Mesodermal cell (in vitro differentiated cells): ENCODE measurements at regions not wholly inside any gene's neighbourhood (a gene's known extent, or its start where the extent isn't known, plus 50 kb on each side); places are given as distances from the start of the nearest gene placed in this dataset.
A peak's percentile ranks its signal among the peaks of the same experiment; 100 is the strongest.

ENCODE experiments used
- H3K27ac ChIP-seq: 2 replicates; pipeline ENCODE4 v1.7.0; 2013; ENCODE audit warnings: mild to moderate bottlenecking, low read depth, low read length, moderate library complexity; ENCODE audit not compliant: severe bottlenecking
- H3K36me3 ChIP-seq: 2 replicates; pipeline ENCODE4 v1.7.1; 2013; ENCODE audit warnings: mild to moderate bottlenecking, low read length, moderate library complexity; ENCODE audit not compliant: control insufficient read depth, insufficient read depth
- H3K4me1 ChIP-seq: one replicate; pipeline ENCODE4 v1.7.1; 2013; ENCODE audit warnings: mild to moderate bottlenecking, low read length; ENCODE audit not compliant: insufficient read depth, control insufficient read depth, poor library complexity, severe bottlenecking
- H3K4me3 ChIP-seq: 2 replicates; pipeline ENCODE4 v1.7.0; 2013; ENCODE audit warnings: low read length, control low read depth, mild to moderate bottlenecking; ENCODE audit not compliant: insufficient read depth, poor library complexity, severe bottlenecking; ENCODE audit errors: extremely low read depth
- H3K9me3 ChIP-seq: 2 replicates; pipeline ENCODE4 v1.7.1; 2013; ENCODE audit warnings: mild to moderate bottlenecking, low read length, moderate library complexity; ENCODE audit not compliant: control insufficient read depth
- WGBS, 2 experiments: methylation state at CpG; one replicate each; pipeline ENCODE4 v1.1.5; 2013; ENCODE audit warnings: missing lambda C conversion rate in 2 of 2; ENCODE audit not compliant: insufficient coverage in 2 of 2; 5-methylcytosine and 5-hydroxymethylcytosine counted together

DNA sequence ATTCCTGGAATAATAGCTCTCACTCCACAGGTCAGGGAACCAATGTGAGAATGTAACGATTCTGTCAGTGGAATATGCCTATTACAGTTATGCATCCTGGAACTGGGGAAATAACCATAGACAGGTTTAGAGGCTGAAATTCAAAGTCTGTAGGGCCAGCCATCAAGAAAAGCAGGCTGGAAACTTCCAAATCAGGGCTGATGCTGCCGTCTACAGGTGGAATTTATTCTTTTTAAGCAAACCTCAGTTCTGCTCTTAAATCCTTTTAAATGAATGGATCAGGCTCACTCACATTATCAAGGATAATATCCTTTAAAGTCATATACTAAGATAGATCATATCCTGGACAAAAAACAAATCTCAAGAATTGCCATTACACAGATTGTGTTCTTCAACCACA is 699.8 kb downstream of the NR2F2 start:
- Histone ChIP-seq H3K27ac (no peak overlapping the region), H3K36me3 (no peaks in the 10 kb centered on the region), H3K4me1 (no peaks in the 10 kb centered on the region), H3K9me3 (peaks cover 4% of the 10 kb centered on the region), H3K4me3 (no peak overlapping the region)
- WGBS, 2 experiments, result 90% methylated on average over 1 to 2 of the region's 2 CpGs

DNA sequence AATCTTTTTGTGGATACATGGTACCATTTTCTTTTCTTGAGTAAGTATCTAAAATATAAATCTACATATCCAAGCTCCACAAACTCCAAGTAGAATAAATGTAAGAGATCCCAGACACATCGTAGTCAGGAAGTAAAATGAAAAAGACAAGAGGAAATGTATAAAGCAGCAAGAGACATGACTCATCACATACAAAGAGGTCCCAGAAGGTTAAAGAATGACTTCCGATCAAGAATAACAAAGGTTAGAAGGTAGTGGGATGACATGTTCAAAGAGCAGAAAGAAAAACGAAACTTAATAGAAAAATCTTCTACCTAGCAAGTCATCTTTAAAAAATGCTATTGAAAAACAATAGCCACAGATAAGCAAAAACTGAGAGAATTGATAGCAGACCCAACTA is 705.8 kb downstream of the NR2F2 start:
- WGBS, 2 experiments, result no CpG with 5 or more reads among the region's 3 CpGs
- Histone ChIP-seq H3K4me3 (no peak overlapping the region), H3K4me1 (peaks cover 8% of the 10 kb centered on the region), H3K27ac (no peak overlapping the region), H3K9me3 (no peaks in the 10 kb centered on the region), H3K36me3 (no peaks in the 10 kb centered on the region)

DNA sequence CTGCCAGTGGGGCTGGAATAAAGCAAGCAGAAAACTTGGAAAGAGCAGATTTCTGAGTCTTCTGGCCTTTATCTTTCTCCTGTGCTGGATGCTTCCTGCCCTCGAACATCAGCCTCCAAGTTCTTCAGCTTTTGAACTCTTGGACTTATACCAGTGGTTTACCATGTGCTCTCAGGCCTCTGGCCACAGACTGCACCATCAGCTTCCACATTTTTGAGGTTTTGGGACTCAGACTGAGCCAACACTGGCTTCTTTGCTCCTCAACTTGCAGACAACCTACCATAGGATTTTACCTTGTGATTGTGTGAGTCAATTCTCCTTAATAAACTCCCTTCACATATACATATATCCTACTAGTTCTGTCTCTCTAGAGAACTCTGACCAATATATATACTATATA is 706.6 kb downstream of the NR2F2 start:
- no peak overlapping the region for H3K27ac ChIP-seq
- H3K4me1 ChIP-seq, result peaks cover 8% of the 10 kb centered on the region
- WGBS, 2 experiments, result 80 to 85% methylated on average over 1 of the region's 1 CpG
- H3K9me3 ChIP-seq, result no peaks in the 10 kb centered on the region
- H3K36me3 ChIP-seq, result no peaks in the 10 kb centered on the region
- no peak overlapping the region for H3K4me3 ChIP-seq

DNA sequence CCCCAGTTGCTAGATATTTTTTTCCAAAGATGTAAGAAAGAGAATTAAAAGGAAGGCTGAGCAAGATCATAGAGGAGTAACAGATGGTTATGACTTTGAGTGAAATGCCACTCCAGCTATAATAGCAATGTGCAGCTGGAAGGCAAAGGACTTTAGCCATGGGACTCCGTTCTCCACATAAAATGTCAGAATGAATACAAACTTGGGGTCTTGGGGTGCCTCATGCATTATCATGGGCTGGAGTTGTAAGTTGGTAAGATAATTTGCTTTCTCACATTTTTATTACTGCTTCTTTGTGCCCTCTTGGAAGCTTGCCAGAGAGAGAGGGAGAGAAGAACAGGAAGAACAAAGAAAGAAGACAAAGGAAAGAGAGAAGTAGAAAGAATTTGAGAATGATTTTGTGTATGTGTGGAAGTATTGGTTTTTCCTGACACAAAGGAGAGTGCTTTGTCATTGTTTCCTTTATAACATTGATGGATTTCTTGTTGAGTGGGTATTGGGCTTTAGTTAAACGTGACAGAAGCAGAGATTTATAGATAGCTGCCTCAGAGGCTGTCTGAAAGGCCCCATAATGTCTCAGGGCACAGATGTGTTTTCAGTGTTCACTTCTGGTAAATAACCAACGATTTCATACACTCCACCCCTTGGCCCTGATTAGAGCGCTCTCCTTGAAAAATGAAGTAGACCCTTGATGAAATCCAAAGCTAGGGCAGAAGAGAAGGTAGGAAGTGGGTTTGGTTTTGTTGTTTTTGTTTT is 715.3 kb downstream of the NR2F2 start:
- no peak overlapping the region for H3K4me3 ChIP-seq
- WGBS, 2 experiments, result 75 to 100% methylated on average over 1 of the region's 4 CpGs
- H3K4me1 ChIP-seq, result no peaks in the 10 kb centered on the region
- H3K36me3 ChIP-seq, result no peaks in the 10 kb centered on the region
- H3K27ac ChIP-seq, result no peak overlapping the region
- no peaks in the 10 kb centered on the region for H3K9me3 ChIP-seq

DNA sequence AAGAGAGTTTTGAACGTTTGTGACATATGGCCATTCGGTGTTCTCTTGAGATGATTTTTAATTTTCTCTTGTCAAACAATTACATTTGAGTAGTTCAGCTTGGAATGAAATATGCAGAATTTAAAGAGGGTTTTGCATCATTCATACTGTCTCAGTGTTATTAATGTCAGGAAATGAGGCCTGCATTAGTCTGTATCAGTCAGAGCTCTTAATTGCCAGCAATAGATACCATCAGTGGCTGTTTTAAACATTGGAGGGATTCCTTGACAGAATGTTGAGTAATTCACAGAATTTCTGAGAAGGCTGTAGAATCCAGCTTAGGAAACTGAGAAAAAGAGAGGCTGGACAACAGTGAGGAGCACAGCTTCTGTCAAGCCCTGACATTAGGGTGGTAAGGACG is 722.0 kb downstream of the NR2F2 start:
- Histone ChIP-seq H3K9me3 (no peaks in the 10 kb centered on the region), H3K4me3 (no peak overlapping the region), H3K4me1 (no peaks in the 10 kb centered on the region), H3K27ac (peak overlapping the region; percentile 10), H3K36me3 (no peaks in the 10 kb centered on the region)
- WGBS, 2 experiments, result 89% methylated on average over 1 of the region's 3 CpGs

DNA sequence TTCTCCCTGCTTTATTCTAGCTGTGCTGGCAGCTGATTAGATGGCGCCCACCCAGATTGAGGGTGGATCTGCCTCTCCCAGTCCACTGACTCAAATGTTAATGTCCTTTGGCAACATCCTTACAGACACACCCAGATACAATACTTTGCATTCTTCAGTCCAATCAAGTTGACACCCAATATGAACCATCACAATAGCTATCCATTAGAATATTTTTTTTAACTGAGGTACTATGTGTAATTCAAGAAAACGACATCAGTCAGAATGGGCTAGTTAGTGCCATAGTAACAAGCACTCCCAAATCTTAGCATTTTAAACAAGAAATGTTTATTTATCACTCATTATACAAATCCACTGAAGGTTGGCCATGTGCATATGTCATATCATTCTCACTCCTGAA is 723.1 kb downstream of the NR2F2 start:
- 0 to 20% methylated on average over 1 of the region's 2 CpGs for WGBS, 2 experiments

DNA sequence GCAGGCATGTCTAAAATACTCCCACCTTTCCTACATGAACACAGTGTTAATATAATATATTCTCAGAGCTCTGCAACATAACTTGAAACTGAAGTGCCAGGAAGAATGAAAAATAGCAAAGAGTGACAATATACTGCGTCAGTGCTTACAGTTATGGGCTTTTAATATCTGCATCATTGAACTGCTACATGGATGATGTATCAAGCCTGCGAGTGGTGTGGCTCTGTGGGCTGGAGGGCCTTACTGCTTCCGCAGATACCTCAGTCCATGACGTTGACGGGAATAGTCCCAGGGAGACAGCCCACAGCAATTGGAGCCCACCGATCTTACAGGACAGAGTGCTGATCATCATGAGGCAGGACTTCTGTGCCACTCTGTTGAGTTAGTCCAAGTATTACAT is 727.0 kb downstream of the NR2F2 start:
- no peaks in the 10 kb centered on the region for H3K36me3 ChIP-seq
- H3K4me1 ChIP-seq, result no peaks in the 10 kb centered on the region
- WGBS, 2 experiments, result 89 to 91% methylated on average over 3 to 4 of the region's 6 CpGs
- no peak overlapping the region for H3K27ac ChIP-seq
- H3K4me3 ChIP-seq, result no peak overlapping the region
- H3K9me3 ChIP-seq, result no peaks in the 10 kb centered on the region

More for the DNA sequence above, 723.1 kb downstream of the NR2F2 start:
- no peaks in the 10 kb centered on the region for H3K36me3 ChIP-seq
- H3K4me1 ChIP-seq, result no peaks in the 10 kb centered on the region
- no peak overlapping the region for H3K4me3 ChIP-seq
- no peak overlapping the region for H3K27ac ChIP-seq
- H3K9me3 ChIP-seq, result no peaks in the 10 kb centered on the region

DNA sequence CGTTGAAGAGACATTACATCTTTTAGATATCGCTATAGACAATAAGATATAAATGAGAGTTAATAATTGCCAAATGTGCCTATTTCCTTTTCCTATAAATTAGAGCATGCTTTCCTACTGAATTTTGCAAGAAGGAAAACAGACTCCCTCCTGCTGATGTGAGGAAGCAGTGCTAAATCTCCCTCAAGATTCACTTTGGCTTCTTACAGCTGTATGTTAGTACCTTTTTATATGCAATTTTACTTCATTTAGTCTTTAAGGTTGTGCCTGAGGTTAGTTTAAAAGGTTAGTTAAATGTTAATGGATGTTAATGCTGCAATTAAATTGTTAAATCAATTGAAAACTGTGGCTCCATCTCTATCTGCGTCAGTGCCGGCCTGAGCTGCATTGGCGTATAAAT is 728.8 kb downstream of the NR2F2 start:
- no peaks in the 10 kb centered on the region for H3K9me3 ChIP-seq
- H3K27ac ChIP-seq, result no peak overlapping the region
- no peak overlapping the region for H3K4me3 ChIP-seq
- H3K4me1 ChIP-seq, result no peaks in the 10 kb centered on the region
- WGBS, 2 experiments, result no CpG with 5 or more reads among the region's 5 CpGs
- H3K36me3 ChIP-seq, result no peaks in the 10 kb centered on the region

DNA sequence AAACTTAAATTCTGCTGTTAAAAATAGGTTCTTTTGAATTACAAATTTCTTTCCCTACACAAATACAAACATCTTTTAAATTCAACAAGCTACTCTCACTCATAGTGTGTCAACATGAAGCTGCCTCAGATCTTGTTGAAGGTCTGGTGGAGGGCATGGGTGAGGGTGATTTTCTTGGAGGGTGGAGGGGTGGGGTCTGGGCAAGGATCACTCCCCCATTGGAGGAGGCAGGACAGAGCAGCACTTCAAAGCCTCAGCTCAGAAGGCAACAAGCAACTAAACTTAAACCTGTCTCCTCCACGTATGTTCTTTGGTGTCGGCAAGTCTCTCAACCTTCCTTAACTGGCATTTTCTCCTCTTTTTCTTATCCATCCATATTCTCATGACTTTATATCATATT is 730.9 kb downstream of the NR2F2 start:
- no peaks in the 10 kb centered on the region for H3K36me3 ChIP-seq
- H3K27ac ChIP-seq, result no peak overlapping the region
- H3K4me1 ChIP-seq, result no peaks in the 10 kb centered on the region
- no peaks in the 10 kb centered on the region for H3K9me3 ChIP-seq
- 50% methylated on average over 2 of the region's 2 CpGs for WGBS, 2 experiments
- no peak overlapping the region for H3K4me3 ChIP-seq

DNA sequence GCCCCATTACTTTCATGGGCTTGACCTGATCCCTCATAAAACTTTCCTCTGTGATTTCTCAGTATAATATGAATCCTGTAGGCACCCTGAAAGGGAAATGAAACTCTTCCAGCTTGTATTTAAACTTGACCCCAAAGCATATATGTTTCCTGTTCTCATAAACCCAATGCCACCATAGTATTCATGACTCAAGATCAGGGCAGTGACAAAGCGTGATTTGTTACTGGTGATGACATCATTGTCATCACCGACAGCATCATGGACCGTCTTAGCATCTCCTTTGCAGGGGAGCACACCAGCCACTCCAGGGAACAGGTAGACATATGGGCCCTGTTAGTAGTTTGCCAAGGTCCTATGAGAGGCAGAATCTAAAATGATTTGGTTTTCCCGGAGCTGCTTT is 741.2 kb downstream of the NR2F2 start:
- H3K9me3 ChIP-seq, result no peaks in the 10 kb centered on the region
- WGBS, 2 experiments, result 96 to 98% methylated on average over 4 of the region's 4 CpGs
- H3K4me1 ChIP-seq, result peaks cover 7% of the 10 kb centered on the region
- no peak overlapping the region for H3K4me3 ChIP-seq
- H3K27ac ChIP-seq, result no peak overlapping the region
- H3K36me3 ChIP-seq, result no peaks in the 10 kb centered on the region

DNA sequence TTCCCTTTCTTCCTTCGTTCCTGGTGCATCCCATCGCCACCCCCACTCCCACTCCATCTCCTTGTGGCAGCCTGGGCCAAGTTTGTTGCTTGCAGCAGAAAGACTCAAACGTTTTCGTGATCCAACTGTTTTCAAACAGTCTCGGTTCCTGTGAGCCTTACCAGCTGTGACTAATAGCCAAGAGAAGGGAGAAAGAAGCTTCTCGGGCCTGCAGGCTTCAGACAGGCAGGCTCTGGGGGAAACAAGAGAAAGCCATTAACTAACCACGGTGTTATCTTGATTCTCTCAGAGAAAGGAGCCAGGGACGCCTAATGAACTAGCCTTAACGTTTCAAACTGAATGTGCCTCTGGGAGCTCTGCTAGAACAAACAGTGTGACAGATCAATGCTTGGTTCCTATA is 742.0 kb downstream of the NR2F2 start:
- Histone ChIP-seq H3K27ac (peak overlapping the region; percentile 63), H3K9me3 (no peaks in the 10 kb centered on the region), H3K4me1 (peaks cover 7% of the 10 kb centered on the region), H3K36me3 (no peaks in the 10 kb centered on the region), H3K4me3 (no peak overlapping the region)
- WGBS, 2 experiments, result 43 to 68% methylated on average over 7 to 8 of the region's 9 CpGs
